GM23248 (cell line): ENCODE measurements at regions not wholly inside any gene's neighbourhood (a gene's known extent, or its start where the extent isn't known, plus 50 kb on each side); places are given as distances from the start of the nearest gene placed in this dataset.

Experiments
- EZH2 ChIP-seq: fragments of 200-600 bp; sonication (generic); IDR thresholded peaks from 2 replicates; pipeline ENCODE4 v1.6.1; 2018; ENCODE audit warnings: antibody characterized with exemption, mild to moderate bottlenecking; ENCODE audit not compliant: insufficient read depth, poor library complexity, severe bottlenecking
- EZH2phosphoT487 ChIP-seq: fragments of 200-600 bp; sonication (generic); IDR thresholded peaks from 2 replicates; pipeline ENCODE4 v1.6.1; 2018; ENCODE audit warnings: antibody characterized with exemption, moderate library complexity, mild to moderate bottlenecking, low read depth; ENCODE audit not compliant: insufficient read depth

DNA sequence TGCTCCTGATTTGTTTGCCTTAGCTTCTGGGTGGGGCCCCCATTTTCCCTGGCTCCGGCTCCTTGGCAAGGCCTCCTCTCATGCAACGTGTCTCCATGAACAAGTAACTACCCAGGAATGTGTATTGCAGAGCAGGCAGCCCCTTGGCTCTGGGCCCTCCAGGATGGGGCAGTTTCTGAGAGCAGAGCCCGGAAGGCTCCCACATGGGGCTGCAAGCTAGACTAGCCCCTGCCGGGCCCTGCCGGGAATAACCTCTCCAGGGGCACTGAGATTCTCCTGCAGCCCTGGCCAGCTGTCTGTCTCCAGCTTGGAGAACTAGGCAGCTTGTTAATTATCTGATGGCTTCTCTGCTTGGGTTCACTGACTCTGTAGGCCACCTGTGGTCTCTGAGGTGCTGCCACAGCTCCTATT is 184.0 kb upstream of the INHBA start:
- TF ChIP-seq EZH2 (no peak), EZH2phosphoT487 (no peak)
